Naive thymus-derived CD4-positive, alpha-beta T cell (primary cell): ENCODE measurements at regions not wholly inside any gene's neighbourhood (a gene's known extent, or its start where the extent isn't known, plus 50 kb on each side); places are given as distances from the start of the nearest gene placed in this dataset.
A peak's percentile ranks its signal among the peaks of the same experiment; 100 is the strongest.

ENCODE experiments used
- ATAC-seq: fragments of 150-1000 bp; cut with Tn5 transposase; 2 replicates; pipeline ENCODE4 v1.10.0; 2021; ENCODE audit warnings: mild to moderate bottlenecking, moderate library complexity
- CTCF ChIA-PET: fragments of 350-600 bp; sonication (Branson Sonifier 250); formaldehyde crosslinking; loops from one replicate; lab custom pipeline; 2021; ENCODE audit warnings: antibody characterized with exemption; lab: Charles Lee
- POLR2A ChIA-PET: fragments of 350-600 bp; sonication (Branson Sonifier 250); formaldehyde crosslinking; loops from one replicate; lab custom pipeline; 2021; ENCODE audit warnings: antibody characterized with exemption, inconsistent platforms; lab: Charles Lee
- DNase-seq, 9 donors: peaks; one replicate each; pipeline versions ENCODE4 v3.0.0 to v3.0.0-alpha.2; 2020 to 2022; ENCODE audit warnings: mixed read lengths in 1 of 9
- H3K27ac ChIP-seq: one replicate; pipeline ENCODE4 v1.7.0; 2013; ENCODE audit warnings: mild to moderate bottlenecking, low read depth, low read length, moderate library complexity
- H3K27me3 ChIP-seq, 2 donors: one replicate each; pipeline ENCODE4 v1.7.0; 2013; ENCODE audit warnings: low read length in 2 of 2, mild to moderate bottlenecking in 2 of 2, moderate library complexity in 2 of 2; ENCODE audit not compliant: control insufficient read depth in 2 of 2, insufficient read depth in 2 of 2
- H3K36me3 ChIP-seq, 3 experiments: 1 replicate in 2 of 3; 2 replicates in 1 of 3; pipeline ENCODE4 v1.7.0; 2013; ENCODE audit warnings: low read length in 3 of 3, mild to moderate bottlenecking in 3 of 3, moderate library complexity in 1 of 3; ENCODE audit not compliant: insufficient read depth in 3 of 3, control insufficient read depth in 2 of 3
- H3K4me1 ChIP-seq, 2 donors: one replicate each; pipeline ENCODE4 v1.7.0; 2013; ENCODE audit warnings: low read length in 2 of 2, mild to moderate bottlenecking in 2 of 2, moderate library complexity in 1 of 2; ENCODE audit not compliant: control insufficient read depth in 2 of 2, insufficient read depth in 2 of 2
- H3K4me3 ChIP-seq: 2 replicates; pipeline ENCODE4 v1.7.0; 2013; ENCODE audit warnings: mild to moderate bottlenecking, low read length
- H3K9me3 ChIP-seq, 3 experiments: 1 replicate in 2 of 3; 2 replicates in 1 of 3; pipeline ENCODE4 v1.7.0; 2013; ENCODE audit warnings: low read length in 3 of 3; ENCODE audit not compliant: control insufficient read depth in 2 of 3
- H3K27ac Mint-ChIP-seq, 9 donors: one replicate each; pipeline ENCODE4 v1.8.0; 2020 to 2022; ENCODE audit warnings: mixed read lengths in 9 of 9, mild to moderate bottlenecking in 8 of 9, moderate library complexity in 5 of 9, inconsistent platforms in 2 of 9
- H3K27me3 Mint-ChIP-seq, 5 donors: one replicate each; pipeline ENCODE4 v1.8.0; 2021 to 2022; ENCODE audit warnings: mixed read lengths in 5 of 5, mild to moderate bottlenecking in 1 of 5
- H3K36me3 Mint-ChIP-seq, 5 donors: one replicate each; pipeline ENCODE4 v1.8.0; 2020 to 2022; ENCODE audit warnings: mixed read lengths in 5 of 5, mild to moderate bottlenecking in 3 of 5, inconsistent platforms in 1 of 5
- H3K4me1 Mint-ChIP-seq, 7 donors: one replicate each; pipeline ENCODE4 v1.8.0; 2020 to 2022; ENCODE audit warnings: mixed read lengths in 7 of 7, mild to moderate bottlenecking in 3 of 7, inconsistent platforms in 1 of 7
- H3K4me3 Mint-ChIP-seq, 10 donors: one replicate each; pipeline ENCODE4 v1.8.0; 2020 to 2022; ENCODE audit warnings: mild to moderate bottlenecking in 10 of 10, mixed read lengths in 10 of 10, moderate library complexity in 6 of 10, inconsistent platforms in 2 of 10
- H3K9me3 Mint-ChIP-seq, 11 donors: one replicate each; pipeline ENCODE4 v1.8.0; 2020 to 2022; ENCODE audit warnings: mixed read lengths in 11 of 11, mild to moderate bottlenecking in 4 of 11, inconsistent platforms in 1 of 11, moderate library complexity in 1 of 11
- intact Hi-C, 2 donors: fragments of 100-400 bp; cut with micrococcal nuclease; formaldehyde crosslinking; loops; one replicate each; pipeline ENCODE4 v1.15.1; 2023

GRCh38 chr4:36712013-36712412 lies 430.6 kb downstream of the DTHD1 start:
- ATAC-seq (no peak), DNase-seq (no peak)
- Mint-ChIP-seq H3K4me3 (no peak overlapping the region), H3K4me1 (no peaks in the 10 kb centered on the region), H3K27ac (no peak overlapping the region), H3K27me3 (peaks cover 0 to 4% (median 0%) of the 10 kb centered on the region in 5 donors), H3K36me3 (no peaks in the 10 kb centered on the region), H3K9me3 (peaks cover 0 to 9% (median 0%) of the 10 kb centered on the region in 11 donors)
- Histone ChIP-seq H3K27me3 (peaks cover 0 to 3% of the 10 kb centered on the region in 2 donors), H3K27ac (no peak overlapping the region), H3K4me3 (no peak overlapping the region), H3K9me3 (no peaks in the 10 kb centered on the region), H3K4me1 (no peaks in the 10 kb centered on the region), H3K36me3 (no peaks in the 10 kb centered on the region)
- ChIA-PET POLR2A (no interaction called here), CTCF (no interaction called here)
- intact Hi-C loops: no loop called here

DNA sequence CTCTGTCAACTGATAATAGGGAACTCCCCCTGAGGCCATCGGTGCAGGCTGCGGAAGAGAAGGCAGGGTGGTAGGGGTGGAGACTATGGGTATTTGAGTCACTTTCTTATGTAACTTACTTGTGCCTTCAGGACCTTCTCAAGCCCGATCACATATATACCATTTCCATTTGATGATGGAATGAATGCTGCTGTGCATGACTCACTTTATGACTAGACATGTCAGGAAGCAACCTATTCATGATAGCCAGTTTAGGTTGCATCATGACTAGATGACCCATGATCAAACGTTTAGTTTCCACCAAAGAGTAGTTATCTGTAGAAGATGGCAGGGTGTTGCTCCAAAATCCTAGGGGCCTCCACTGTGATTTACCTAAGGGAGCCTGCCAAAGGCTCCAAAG lies 435.5 kb downstream of the DTHD1 start:
- H3K27me3 ChIP-seq: no peaks in the 10 kb centered on the region
- H3K27ac ChIP-seq: no peak overlapping the region
- Mint-ChIP-seq H3K4me3 (no peak overlapping the region), H3K4me1 (no peaks in the 10 kb centered on the region), H3K36me3 (no peaks in the 10 kb centered on the region), H3K27ac (no peak overlapping the region), H3K9me3 (peaks cover 0 to 7% (median 0%) of the 10 kb centered on the region in 11 donors), H3K27me3 (peaks cover 0 to 7% (median 0%) of the 10 kb centered on the region in 5 donors)
- POLR2A ChIA-PET: no interaction called here
- H3K36me3 ChIP-seq: no peaks in the 10 kb centered on the region
- intact Hi-C loops: no loop called here
- ATAC-seq (no peak), DNase-seq (no peak)
- CTCF ChIA-PET: no interaction called here
- no peak overlapping the region for H3K4me3 ChIP-seq
- H3K4me1 ChIP-seq: no peaks in the 10 kb centered on the region
- H3K9me3 ChIP-seq: no peaks in the 10 kb centered on the region

GRCh38 chr4:36719425-36719824 lies 438.0 kb downstream of the DTHD1 start:
- intact Hi-C loops: no loop called here
- Mint-ChIP-seq H3K27ac (no peak overlapping the region), H3K36me3 (no peaks in the 10 kb centered on the region), H3K27me3 (peaks cover 0 to 7% (median 0%) of the 10 kb centered on the region in 5 donors), H3K4me1 (no peaks in the 10 kb centered on the region), H3K9me3 (peaks cover 0 to 7% (median 0%) of the 10 kb centered on the region in 11 donors), H3K4me3 (no peak overlapping the region)
- CTCF ChIA-PET: no interaction called here
- Histone ChIP-seq H3K4me1 (no peaks in the 10 kb centered on the region), H3K4me3 (no peak overlapping the region), H3K36me3 (no peaks in the 10 kb centered on the region), H3K27ac (no peak overlapping the region), H3K27me3 (no peaks in the 10 kb centered on the region), H3K9me3 (no peaks in the 10 kb centered on the region)
- no peak for ATAC-seq
- no peak for DNase-seq
- POLR2A ChIA-PET: no interaction called here

DNA sequence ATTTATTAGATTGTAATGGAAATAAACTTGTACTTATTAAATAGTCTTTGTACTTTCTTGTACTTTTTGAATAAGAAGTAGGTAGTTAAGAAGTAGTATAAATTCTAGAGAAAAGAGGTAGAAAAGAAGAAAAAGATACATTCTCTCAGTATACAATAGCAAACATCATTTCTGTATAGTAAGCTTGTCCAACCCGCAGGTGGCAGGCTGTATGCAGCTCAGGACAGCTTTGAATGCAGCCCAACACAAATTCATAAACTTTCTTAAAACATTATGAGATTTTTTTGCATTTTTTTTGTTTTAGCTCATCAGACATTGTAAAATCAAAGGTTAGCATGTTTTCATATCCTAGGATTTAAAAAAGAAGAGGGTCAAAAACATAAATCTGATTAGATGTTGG lies 441.6 kb downstream of the DTHD1 start:
- H3K4me3 Mint-ChIP-seq: no peak overlapping the region
- Histone ChIP-seq H3K27ac (no peak overlapping the region), H3K9me3 (no peaks in the 10 kb centered on the region), H3K27me3 (no peaks in the 10 kb centered on the region), H3K36me3 (no peaks in the 10 kb centered on the region), H3K4me3 (no peak overlapping the region), H3K4me1 (no peaks in the 10 kb centered on the region)
- CTCF ChIA-PET: no interaction called here
- no peak overlapping the region for H3K27ac Mint-ChIP-seq
- DNase-seq (no peak), ATAC-seq (no peak)
- no peaks in the 10 kb centered on the region for H3K36me3 Mint-ChIP-seq
- no peaks in the 10 kb centered on the region for H3K4me1 Mint-ChIP-seq
- intact Hi-C loops: no loop called here
- POLR2A ChIA-PET: no interaction called here
- H3K27me3 Mint-ChIP-seq: peaks cover 0 to 7% (median 0%) of the 10 kb centered on the region in 5 donors
- no peaks in the 10 kb centered on the region for H3K9me3 Mint-ChIP-seq

DNA sequence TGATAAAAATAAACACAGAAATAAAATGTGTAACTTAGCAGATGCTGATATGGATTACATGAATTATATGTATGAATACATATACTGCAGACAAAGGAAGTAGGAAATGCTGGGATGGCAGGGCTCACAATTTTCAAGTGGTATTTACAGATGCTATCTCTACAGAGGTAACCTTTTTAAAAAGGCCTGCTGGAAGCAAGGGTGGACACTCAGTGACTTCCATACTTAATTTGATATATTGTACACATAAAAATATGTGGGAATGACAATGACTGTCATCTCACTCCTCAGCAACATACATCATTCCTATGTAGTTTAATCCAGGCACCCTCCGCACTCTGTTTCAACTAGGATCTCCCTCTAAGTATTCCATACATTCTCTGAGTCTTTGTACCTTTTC lies 452.9 kb downstream of the DTHD1 start:
- no peaks in the 10 kb centered on the region for H3K9me3 ChIP-seq
- intact Hi-C loops: no loop called here
- ChIA-PET CTCF (no interaction called here), POLR2A (no interaction called here)
- H3K27me3 ChIP-seq: peaks cover 0 to 3% of the 10 kb centered on the region in 2 donors
- Mint-ChIP-seq H3K4me1 (no peaks in the 10 kb centered on the region), H3K27me3 (no peaks in the 10 kb centered on the region), H3K4me3 (no peak overlapping the region), H3K36me3 (no peaks in the 10 kb centered on the region), H3K27ac (no peak overlapping the region), H3K9me3 (no peaks in the 10 kb centered on the region)
- H3K4me1 ChIP-seq: no peaks in the 10 kb centered on the region
- H3K4me3 ChIP-seq: no peak overlapping the region
- no peaks in the 10 kb centered on the region for H3K36me3 ChIP-seq
- no peak overlapping the region for H3K27ac ChIP-seq
- DNase-seq (no peak), ATAC-seq (no peak)

- CTCF ChIA-PET: no interaction called here
- no peak overlapping the region for H3K4me3 Mint-ChIP-seq
- no peaks in the 10 kb centered on the region for H3K4me1 Mint-ChIP-seq
- Histone ChIP-seq H3K4me3 (no peak overlapping the region), H3K27me3 (no peaks in the 10 kb centered on the region), H3K36me3 (no peaks in the 10 kb centered on the region), H3K4me1 (no peaks in the 10 kb centered on the region), H3K9me3 (no peaks in the 10 kb centered on the region), H3K27ac (no peak overlapping the region)
- no peaks in the 10 kb centered on the region for H3K36me3 Mint-ChIP-seq
- intact Hi-C loops: no loop called here
- no peaks in the 10 kb centered on the region for H3K27me3 Mint-ChIP-seq
- DNase-seq (no peak), ATAC-seq (no peak)
- H3K9me3 Mint-ChIP-seq: peaks cover 0 to 1% (median 0%) of the 10 kb centered on the region in 11 donors
- H3K27ac Mint-ChIP-seq: no peak overlapping the region
- POLR2A ChIA-PET: no interaction called here
Observed at GRCh38 chr4:36737691-36738090, 456.3 kb downstream of the DTHD1 start.

GRCh38 chr4:36740796-36741310 lies 459.4 kb downstream of the DTHD1 start:
- no peak overlapping the region for H3K4me3 Mint-ChIP-seq
- no peaks in the 10 kb centered on the region for H3K36me3 Mint-ChIP-seq
- H3K27me3 Mint-ChIP-seq: peaks cover 0 to 5% (median 0%) of the 10 kb centered on the region in 5 donors
- intact Hi-C loops: no loop called here
- ChIA-PET POLR2A (no interaction called here), CTCF (interaction anchor here (0.6 kb wide), 1 partner anchor 59 kb away, joined by 3 read pairs; no protein-coding TSS in a partner anchor)
- DNase-seq: no peak
- H3K9me3 Mint-ChIP-seq: peaks cover 0 to 3% (median 0%) of the 10 kb centered on the region in 11 donors
- no peaks in the 10 kb centered on the region for H3K4me1 Mint-ChIP-seq
- no peak for ATAC-seq
- Histone ChIP-seq H3K27me3 (no peaks in the 10 kb centered on the region), H3K36me3 (no peaks in the 10 kb centered on the region), H3K4me3 (no peak overlapping the region), H3K9me3 (no peaks in the 10 kb centered on the region), H3K4me1 (no peaks in the 10 kb centered on the region), H3K27ac (no peak overlapping the region)
- peak overlapping the region in 1 of 9 donors; percentile 38 for H3K27ac Mint-ChIP-seq
